ENCODE measurements at regions not wholly inside any gene's neighbourhood (a gene's known extent, or its start where the extent isn't known, plus 50 kb on each side); places are given as distances from the start of the nearest gene placed in this dataset.

GRCh38 chr16:64370112-64370511 lies 751.8 kb downstream of the CDH11 start:
- no peak for TF ChIP-seq CTCF (optimal IDR thresholded peaks at IDR 0.05 in 1 of 3, IDR thresholded peaks at IDR 0.05 in 1 of 3, conservative IDR thresholded peaks at IDR 0.05 in 1 of 3; ENCODE audit: extremely low read depth in 1 of 3, insufficient read depth in 2 of 3, low read length in 3 of 3)
- no peak for TF ChIP-seq EZH2 (IDR thresholded peaks at IDR 0.05; ENCODE audit: low read length)

All from keratinocyte (primary cell).